Skeletal muscle satellite cell (primary cell): ENCODE measurements at regions not wholly inside any gene's neighbourhood (a gene's known extent, or its start where the extent isn't known, plus 50 kb on each side); places are given as distances from the start of the nearest gene placed in this dataset.

Experiments
- H3K27me3 ChIP-seq: 2 replicates; pipeline ENCODE4 v1.7.0; 2013; ENCODE audit warnings: low read length; ENCODE audit not compliant: control insufficient read depth, insufficient read depth
- H3K36me3 ChIP-seq: 2 replicates; pipeline ENCODE4 v1.7.0; 2013; ENCODE audit warnings: mild to moderate bottlenecking, control low read depth, low read length; ENCODE audit not compliant: insufficient read depth
- H3K4me1 ChIP-seq: 2 replicates; pipeline ENCODE4 v1.7.0; 2013; ENCODE audit warnings: low read length; ENCODE audit not compliant: control insufficient read depth, insufficient read depth
- H3K4me2 ChIP-seq: 2 replicates; pipeline ENCODE4 v1.7.0; 2013; ENCODE audit warnings: mild to moderate bottlenecking, low read length
- H3K4me3 ChIP-seq: 2 replicates; pipeline ENCODE4 v1.7.0; 2013; ENCODE audit warnings: low read length
- H3K9ac ChIP-seq: 2 replicates; pipeline ENCODE4 v1.7.0; 2013; ENCODE audit warnings: mild to moderate bottlenecking, low read depth, low read length, moderate library complexity
- H3K9me3 ChIP-seq: replicated peaks from 2 replicates; pipeline ENCODE4 v1.7.0; 2013; ENCODE audit warnings: mild to moderate bottlenecking, control low read depth, low read length

DNA sequence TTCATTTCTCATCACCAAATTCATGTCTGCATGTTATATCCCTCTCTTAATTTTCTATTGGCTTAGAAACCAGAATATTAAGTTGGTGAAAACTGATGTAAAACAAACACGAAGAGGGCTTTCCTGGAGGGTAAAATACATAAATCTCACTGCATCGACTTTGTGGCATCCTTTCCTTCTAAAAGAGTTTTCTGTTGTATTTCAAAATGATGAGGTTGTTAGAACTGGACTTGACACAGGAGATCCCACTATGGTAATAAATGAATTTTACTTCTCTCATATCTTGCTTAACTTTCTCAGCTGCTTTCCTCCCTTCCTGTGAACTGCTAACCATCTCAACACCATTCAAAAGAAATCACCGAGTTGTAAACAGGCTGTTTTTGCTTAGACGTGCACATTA, 162.0 kb upstream of the TRPC7 start:
- no peak overlapping the region for H3K4me3 ChIP-seq
- H3K4me1 ChIP-seq = no peaks in the 10 kb centered on the region
- no peaks in the 10 kb centered on the region for H3K36me3 ChIP-seq
- H3K9me3 ChIP-seq = no peaks in the 10 kb centered on the region
- H3K9ac ChIP-seq = no peak overlapping the region
- H3K4me2 ChIP-seq = no peak overlapping the region
- peaks cover 6% of the 10 kb centered on the region for H3K27me3 ChIP-seq

DNA sequence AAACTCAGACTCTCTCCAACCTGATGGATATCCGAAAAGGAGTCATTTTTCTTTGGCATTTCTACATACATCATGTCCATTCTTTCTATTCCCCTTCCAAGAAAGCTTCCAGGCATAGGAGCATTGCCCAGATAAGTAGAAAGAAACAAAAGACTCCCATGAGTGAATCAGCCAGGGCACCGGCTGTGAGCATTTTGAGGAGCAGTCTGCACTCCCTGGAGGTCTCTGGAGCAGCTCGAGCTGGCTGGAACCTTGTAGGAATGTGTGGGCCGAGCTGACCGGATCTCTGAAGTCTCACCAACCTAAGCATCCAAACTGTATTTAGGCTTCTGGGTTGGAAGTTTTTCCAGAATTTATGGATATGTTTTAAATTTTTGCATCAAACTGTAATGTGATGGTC, 161.4 kb upstream of the TRPC7 start:
- H3K4me1 ChIP-seq = no peaks in the 10 kb centered on the region
- H3K27me3 ChIP-seq = peaks cover 9% of the 10 kb centered on the region
- H3K9me3 ChIP-seq = no peaks in the 10 kb centered on the region
- H3K9ac ChIP-seq = no peak overlapping the region
- H3K4me3 ChIP-seq = no peak overlapping the region
- H3K4me2 ChIP-seq = no peak overlapping the region
- no peaks in the 10 kb centered on the region for H3K36me3 ChIP-seq

DNA sequence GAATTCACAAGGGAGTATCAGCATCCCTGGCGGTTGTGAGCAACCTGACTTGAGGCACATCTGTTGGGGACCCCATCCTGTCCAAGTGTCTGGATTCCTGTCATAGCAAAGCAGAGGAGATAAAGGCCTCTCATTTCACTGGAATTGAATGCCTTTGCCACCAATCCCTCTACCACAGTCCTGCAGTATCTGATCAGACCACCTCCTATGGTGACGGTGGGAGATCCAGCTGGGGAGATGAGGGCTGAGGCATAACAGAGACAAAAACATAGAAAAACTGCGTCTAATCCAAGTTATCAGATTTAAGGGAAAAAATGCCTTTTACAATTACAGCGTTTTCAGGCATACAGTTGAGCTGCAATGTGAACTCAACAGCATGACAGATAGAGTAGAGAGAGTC, 160.7 kb upstream of the TRPC7 start:
- H3K9me3 ChIP-seq = no peaks in the 10 kb centered on the region
- H3K4me2 ChIP-seq = no peak overlapping the region
- peaks cover 9% of the 10 kb centered on the region for H3K27me3 ChIP-seq
- no peaks in the 10 kb centered on the region for H3K4me1 ChIP-seq
- no peak overlapping the region for H3K9ac ChIP-seq
- no peaks in the 10 kb centered on the region for H3K36me3 ChIP-seq
- H3K4me3 ChIP-seq = no peak overlapping the region

DNA sequence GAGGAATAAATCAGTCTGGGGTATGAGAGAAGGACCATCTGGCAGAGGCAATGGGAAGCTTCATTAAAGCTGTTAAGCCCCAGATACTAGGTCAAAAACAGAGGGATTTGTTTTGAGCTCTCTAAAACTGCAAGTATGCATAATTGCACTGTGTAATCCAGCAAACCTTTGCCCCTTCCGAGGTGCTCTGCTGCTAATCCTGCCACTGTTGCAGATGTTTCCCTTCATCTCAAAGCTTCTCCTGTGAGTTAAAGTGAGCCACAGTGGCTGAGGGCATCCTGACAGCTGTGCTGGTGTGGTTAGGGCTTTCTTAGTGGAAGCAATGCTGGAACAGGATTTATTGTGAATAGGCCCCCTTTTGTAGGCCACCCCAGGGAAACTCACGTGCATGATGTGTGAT, 160.3 kb upstream of the TRPC7 start:
- no peaks in the 10 kb centered on the region for H3K9me3 ChIP-seq

DNA sequence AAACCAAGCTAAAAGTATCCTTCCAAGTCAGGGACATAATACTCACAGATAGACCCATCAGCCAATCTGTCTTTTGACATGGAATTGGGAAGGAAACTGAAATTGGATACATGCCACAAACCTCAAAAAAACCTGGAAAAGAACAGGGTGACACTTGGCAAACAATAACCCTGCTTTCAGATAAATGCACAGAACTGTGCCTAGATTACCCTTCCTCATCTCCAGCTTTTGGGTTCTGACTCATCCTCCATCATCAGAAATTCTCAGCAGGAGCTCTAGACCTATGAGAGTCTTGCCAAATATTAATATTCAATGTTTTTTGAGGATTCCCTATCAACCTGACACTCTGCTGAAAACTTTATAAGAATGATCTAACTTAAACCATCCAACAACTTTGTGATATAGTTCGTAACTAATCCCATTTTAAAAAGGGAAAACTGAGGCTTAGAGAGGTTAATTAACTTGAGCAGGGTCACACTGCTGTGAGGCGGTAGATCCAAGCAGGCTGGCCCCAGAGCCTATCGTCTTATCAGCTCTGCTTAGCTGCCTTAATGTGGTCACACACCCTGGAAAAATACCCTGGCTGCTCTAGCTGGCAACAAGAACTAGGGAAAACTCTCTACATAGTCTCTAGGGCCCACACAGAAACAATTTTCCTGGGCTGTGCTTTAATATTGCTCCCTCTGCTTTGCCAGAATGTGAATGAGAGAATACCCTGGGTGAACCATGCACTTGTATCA, 157.0 kb upstream of the TRPC7 start:
- Histone ChIP-seq H3K27me3 (peaks cover 9% of the 10 kb centered on the region), H3K4me1 (no peaks in the 10 kb centered on the region), H3K4me3 (no peak overlapping the region), H3K9me3 (no peaks in the 10 kb centered on the region), H3K9ac (no peak overlapping the region), H3K4me2 (no peak overlapping the region), H3K36me3 (no peaks in the 10 kb centered on the region)

More for the DNA sequence above, 160.3 kb upstream of the TRPC7 start:
- Histone ChIP-seq H3K4me1 (no peaks in the 10 kb centered on the region), H3K9ac (no peak overlapping the region), H3K4me2 (no peak overlapping the region), H3K36me3 (no peaks in the 10 kb centered on the region), H3K4me3 (no peak overlapping the region), H3K27me3 (peaks cover 9% of the 10 kb centered on the region)

DNA sequence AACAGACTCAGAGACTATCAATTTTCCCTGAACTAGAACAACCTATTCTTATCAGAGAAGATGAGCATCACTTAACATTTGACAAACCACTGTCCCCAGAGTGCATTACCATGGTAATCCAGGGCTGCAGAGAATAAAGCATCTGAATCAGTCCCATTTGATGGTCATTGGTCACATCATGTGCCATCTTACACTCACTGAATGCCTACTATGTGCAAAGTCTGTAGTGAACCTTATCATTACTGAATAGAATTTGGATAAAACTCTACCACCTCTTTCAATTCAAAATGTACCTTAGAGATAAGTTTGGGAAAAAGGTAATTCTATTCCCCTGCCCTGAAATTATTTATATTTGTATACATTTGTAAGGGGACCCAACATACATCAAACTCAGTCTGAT, 156.4 kb upstream of the TRPC7 start:
- no peaks in the 10 kb centered on the region for H3K36me3 ChIP-seq
- peaks cover 9% of the 10 kb centered on the region for H3K27me3 ChIP-seq
- no peak overlapping the region for H3K4me3 ChIP-seq
- no peaks in the 10 kb centered on the region for H3K9me3 ChIP-seq
- H3K9ac ChIP-seq = no peak overlapping the region
- no peak overlapping the region for H3K4me2 ChIP-seq
- no peaks in the 10 kb centered on the region for H3K4me1 ChIP-seq

DNA sequence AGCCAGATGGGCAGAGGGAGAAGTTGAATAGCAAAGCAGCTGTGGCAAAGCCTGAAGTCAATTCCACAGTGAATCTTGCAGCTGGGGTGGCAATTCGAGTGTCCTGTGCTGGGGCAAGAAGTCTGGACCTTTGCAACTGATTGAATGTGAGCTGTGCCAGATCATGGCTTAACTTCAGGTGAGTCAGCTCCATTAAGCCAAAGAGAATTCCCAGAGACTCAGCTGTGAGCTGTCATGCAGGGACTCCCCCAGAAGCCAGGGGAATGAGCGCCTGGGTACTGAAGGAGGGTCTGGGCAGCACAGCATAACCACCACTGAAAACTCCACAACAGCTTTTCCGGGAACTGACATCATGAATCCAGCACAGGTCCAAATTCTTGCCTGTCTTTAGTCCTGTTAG, 153.5 kb upstream of the TRPC7 start:
- no peaks in the 10 kb centered on the region for H3K9me3 ChIP-seq
- no peaks in the 10 kb centered on the region for H3K4me1 ChIP-seq
- no peaks in the 10 kb centered on the region for H3K36me3 ChIP-seq
- no peak overlapping the region for H3K9ac ChIP-seq
- H3K4me2 ChIP-seq = no peak overlapping the region
- H3K4me3 ChIP-seq = no peak overlapping the region
- peaks cover 3% of the 10 kb centered on the region for H3K27me3 ChIP-seq

DNA sequence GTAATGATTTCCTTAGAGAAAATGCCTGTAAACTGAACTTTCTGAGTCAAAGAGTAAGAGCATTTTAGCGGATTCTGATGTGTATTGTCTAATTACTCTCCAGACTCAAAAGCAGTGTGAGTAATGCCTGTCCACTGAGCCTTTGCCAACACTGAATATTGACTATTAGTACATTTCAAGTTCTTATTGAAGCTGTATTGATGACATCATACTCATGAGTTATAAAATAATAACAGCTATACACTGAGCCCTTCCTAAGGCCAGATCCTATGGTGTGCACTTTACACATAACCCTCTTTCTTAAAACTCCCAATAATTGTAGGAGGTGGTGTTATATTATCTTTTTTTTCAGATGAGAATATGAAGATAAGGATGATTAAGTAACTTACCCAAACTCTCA, 152.8 kb upstream of the TRPC7 start:
- no peak overlapping the region for H3K4me2 ChIP-seq
- no peaks in the 10 kb centered on the region for H3K9me3 ChIP-seq
- no peak overlapping the region for H3K9ac ChIP-seq
- peaks cover 3% of the 10 kb centered on the region for H3K27me3 ChIP-seq
- no peaks in the 10 kb centered on the region for H3K4me1 ChIP-seq
- H3K4me3 ChIP-seq = no peak overlapping the region
- H3K36me3 ChIP-seq = no peaks in the 10 kb centered on the region

DNA sequence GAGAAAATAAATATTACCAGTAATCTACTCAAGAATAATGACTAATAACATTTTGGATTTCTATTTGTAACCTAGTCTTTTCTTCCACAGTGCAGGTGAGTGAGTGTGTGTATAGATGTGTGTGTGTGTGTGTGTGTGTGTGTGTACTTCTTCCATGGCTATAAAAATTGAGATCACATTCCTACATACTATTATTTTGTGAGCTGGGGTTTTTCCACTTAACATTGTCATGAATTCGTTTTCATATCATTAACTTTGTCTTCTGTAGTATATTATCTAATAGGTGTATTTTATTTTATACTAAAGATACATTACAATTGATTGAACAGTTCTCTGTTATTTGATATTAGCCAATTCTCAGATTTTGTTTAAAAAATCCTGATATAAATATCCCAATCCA, 152.4 kb upstream of the TRPC7 start:
- no peaks in the 10 kb centered on the region for H3K36me3 ChIP-seq
- no peaks in the 10 kb centered on the region for H3K9me3 ChIP-seq
- no peak overlapping the region for H3K4me2 ChIP-seq
- H3K4me1 ChIP-seq = no peaks in the 10 kb centered on the region
- no peak overlapping the region for H3K9ac ChIP-seq
- H3K4me3 ChIP-seq = no peak overlapping the region
- peaks cover 3% of the 10 kb centered on the region for H3K27me3 ChIP-seq

DNA sequence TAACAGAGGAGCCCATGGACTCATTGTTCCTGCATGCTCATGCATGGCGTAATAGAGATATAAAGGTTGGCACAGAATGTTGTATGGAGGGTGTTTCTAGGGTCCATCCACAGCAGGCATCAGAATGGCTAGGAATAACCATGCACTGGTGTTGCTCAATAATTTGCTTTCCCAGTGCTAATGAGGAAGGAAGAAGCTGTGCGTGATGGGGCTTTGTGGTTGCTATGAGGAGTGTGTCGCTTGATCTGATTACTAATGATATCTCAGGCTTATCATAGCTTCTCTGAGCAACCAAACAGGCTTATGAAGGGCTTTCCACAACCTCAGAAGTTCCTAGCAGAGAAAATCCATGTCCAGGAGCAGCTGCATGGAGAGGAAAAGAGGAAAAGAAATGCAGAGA, 151.3 kb upstream of the TRPC7 start:
- H3K9ac ChIP-seq = no peak overlapping the region
- no peaks in the 10 kb centered on the region for H3K36me3 ChIP-seq
- no peaks in the 10 kb centered on the region for H3K9me3 ChIP-seq
- no peak overlapping the region for H3K4me2 ChIP-seq
- no peaks in the 10 kb centered on the region for H3K27me3 ChIP-seq
- H3K4me1 ChIP-seq = no peaks in the 10 kb centered on the region
- H3K4me3 ChIP-seq = no peak overlapping the region

DNA sequence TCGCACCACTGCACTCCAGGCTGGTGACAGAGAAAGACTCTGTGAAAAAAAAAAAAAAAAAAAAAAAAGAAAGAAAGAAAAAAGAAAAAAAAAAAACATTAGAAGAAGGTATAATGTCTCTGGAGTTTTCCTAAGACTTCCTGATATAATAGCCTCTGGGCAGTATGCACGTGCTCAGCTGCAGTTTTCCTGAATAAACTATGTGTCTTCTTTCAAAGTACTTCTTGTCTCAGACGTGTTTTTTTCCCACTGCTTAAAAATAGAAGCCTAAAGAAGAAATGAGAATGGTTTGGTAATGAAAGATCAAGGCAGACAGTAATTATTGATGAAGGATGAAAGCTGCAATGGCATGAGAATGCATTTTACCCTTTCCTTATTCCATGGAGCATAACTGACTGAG, 148.1 kb upstream of the TRPC7 start:
- no peak overlapping the region for H3K9ac ChIP-seq
- no peak overlapping the region for H3K4me3 ChIP-seq
- no peaks in the 10 kb centered on the region for H3K36me3 ChIP-seq
- H3K4me1 ChIP-seq = no peaks in the 10 kb centered on the region
- H3K9me3 ChIP-seq = no peaks in the 10 kb centered on the region
- H3K27me3 ChIP-seq = no peaks in the 10 kb centered on the region
- H3K4me2 ChIP-seq = no peak overlapping the region

DNA sequence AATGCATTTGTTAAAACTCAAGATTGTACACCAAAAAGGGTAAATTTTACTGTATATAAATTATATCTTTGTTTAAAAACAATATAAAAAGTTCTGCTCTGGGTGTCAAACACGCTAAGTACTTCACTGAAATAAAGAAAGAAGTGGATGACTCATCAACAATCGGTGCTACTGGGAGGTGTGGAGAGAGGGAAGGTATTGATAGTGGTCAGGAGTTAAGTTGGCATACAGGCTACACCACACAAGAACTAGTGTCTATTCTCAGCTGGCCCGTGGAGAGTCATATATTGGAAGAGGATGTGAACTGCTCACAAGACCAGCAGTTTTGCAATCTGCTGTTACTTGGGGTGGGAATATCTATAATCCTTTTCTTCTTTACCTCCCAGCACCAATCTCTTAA, 145.7 kb upstream of the TRPC7 start:
- H3K36me3 ChIP-seq = no peaks in the 10 kb centered on the region
- H3K9me3 ChIP-seq = no peaks in the 10 kb centered on the region
- H3K27me3 ChIP-seq = no peaks in the 10 kb centered on the region
- no peak overlapping the region for H3K4me3 ChIP-seq
- no peak overlapping the region for H3K9ac ChIP-seq
- no peak overlapping the region for H3K4me2 ChIP-seq
- H3K4me1 ChIP-seq = no peaks in the 10 kb centered on the region
